Limb (tissue), 2 donors: ENCODE measurements at regions not wholly inside any gene's neighbourhood (a gene's known extent, or its start where the extent isn't known, plus 50 kb on each side); places are given as distances from the start of the nearest gene placed in this dataset.

Experiments used
- DNase-seq, 2 donors: peaks; one replicate each; pipeline ENCODE4 v3.0.0-alpha.2; 2016; ENCODE audit errors: extremely low spot score in 2 of 2

- no peak for DNase-seq
These were observed 188.2 kb upstream of the FOXQ1 start for GRCh38 chr6:1123386-1124375.

GRCh38 chr6:1122083-1122482 is 189.8 kb upstream of the FOXQ1 start:
- DNase-seq = no peak

- DNase-seq = no peak
These were observed 193.6 kb upstream of the FOXQ1 start for GRCh38 chr6:1118287-1118647.

GRCh38 chr6:1117530-1118286 is 194.2 kb upstream of the FOXQ1 start:
- DNase-seq = no peak

- no peak for DNase-seq
These were observed 195.7 kb upstream of the FOXQ1 start for GRCh38 chr6:1116149-1116548.

- no peak for DNase-seq
These were observed 197.9 kb upstream of the FOXQ1 start for GRCh38 chr6:1113916-1114540.

- no peak for DNase-seq
These were observed 200.5 kb upstream of the FOXQ1 start for GRCh38 chr6:1111361-1111760.

GRCh38 chr6:1110941-1111349 is 201.0 kb upstream of the FOXQ1 start:
- no peak for DNase-seq

GRCh38 chr6:1110164-1110563 is 201.7 kb upstream of the FOXQ1 start:
- no peak for DNase-seq

- DNase-seq = no peak
These were observed 202.8 kb upstream of the FOXQ1 start for GRCh38 chr6:1109134-1109533.

GRCh38 chr6:1108198-1108597 is 203.7 kb upstream of the FOXQ1 start:
- DNase-seq = no peak

- DNase-seq = no peak
These were observed 204.3 kb upstream of the FOXQ1 start for GRCh38 chr6:1107578-1107977.

- no peak for DNase-seq
These were observed 206.0 kb upstream of the FOXQ1 start for GRCh38 chr6:1105833-1106400.

GRCh38 chr6:1104988-1105670 is 206.8 kb upstream of the FOXQ1 start:
- no peak for DNase-seq

- DNase-seq = no peak
These were observed 207.8 kb upstream of the FOXQ1 start for GRCh38 chr6:1103945-1104623.

GRCh38 chr6:1103021-1103420 is 208.9 kb upstream of the FOXQ1 start:
- DNase-seq = no peak

GRCh38 chr6:1100269-1100668 is 211.6 kb upstream of the FOXQ1 start:
- DNase-seq = no peak

GRCh38 chr6:1099264-1099663 is 212.6 kb upstream of the FOXQ1 start:
- DNase-seq = no peak

- DNase-seq = no peak
These were observed 214.7 kb upstream of the FOXQ1 start for GRCh38 chr6:1096967-1097765.

GRCh38 chr6:1094306-1094705 is 217.6 kb upstream of the FOXQ1 start:
- no peak for DNase-seq
